Astrocyte of the cerebellum (primary cell): ENCODE measurements at regions not wholly inside any gene's neighbourhood (a gene's known extent, or its start where the extent isn't known, plus 50 kb on each side); places are given as distances from the start of the nearest gene placed in this dataset.

ENCODE experiments used
- DNase-seq: peaks from one replicate; pipeline ENCODE4 v3.0.0-alpha.2; 2011; ENCODE audit warnings: low read depth
- H3K4me3 ChIP-seq: 2 replicates; pipeline ENCODE4 v1.5.1; 2011; ENCODE audit warnings: mild to moderate bottlenecking, low read depth, low read length, moderate library complexity
- in situ Hi-C: cut with HindIII; loops from 2 replicates; pipeline ENCODE4 v1.10.0; 2017; ENCODE audit warnings: low sequenced_read_pairs
- TF ChIP-seq, protein P1 (sequence below): IDR thresholded peaks from 2 replicates; pipeline ENCODE4 v1.5.1; 2012; ENCODE audit warnings: low read length, low read depth, moderate library complexity, mild to moderate bottlenecking; ENCODE audit errors: missing control alignments

- TF ChIP-seq, protein P1, sequence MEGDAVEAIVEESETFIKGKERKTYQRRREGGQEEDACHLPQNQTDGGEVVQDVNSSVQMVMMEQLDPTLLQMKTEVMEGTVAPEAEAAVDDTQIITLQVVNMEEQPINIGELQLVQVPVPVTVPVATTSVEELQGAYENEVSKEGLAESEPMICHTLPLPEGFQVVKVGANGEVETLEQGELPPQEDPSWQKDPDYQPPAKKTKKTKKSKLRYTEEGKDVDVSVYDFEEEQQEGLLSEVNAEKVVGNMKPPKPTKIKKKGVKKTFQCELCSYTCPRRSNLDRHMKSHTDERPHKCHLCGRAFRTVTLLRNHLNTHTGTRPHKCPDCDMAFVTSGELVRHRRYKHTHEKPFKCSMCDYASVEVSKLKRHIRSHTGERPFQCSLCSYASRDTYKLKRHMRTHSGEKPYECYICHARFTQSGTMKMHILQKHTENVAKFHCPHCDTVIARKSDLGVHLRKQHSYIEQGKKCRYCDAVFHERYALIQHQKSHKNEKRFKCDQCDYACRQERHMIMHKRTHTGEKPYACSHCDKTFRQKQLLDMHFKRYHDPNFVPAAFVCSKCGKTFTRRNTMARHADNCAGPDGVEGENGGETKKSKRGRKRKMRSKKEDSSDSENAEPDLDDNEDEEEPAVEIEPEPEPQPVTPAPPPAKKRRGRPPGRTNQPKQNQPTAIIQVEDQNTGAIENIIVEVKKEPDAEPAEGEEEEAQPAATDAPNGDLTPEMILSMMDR = no peak
- H3K4me3 ChIP-seq = no peak overlapping the region
- in situ Hi-C loops = no loop called here
- DNase-seq = no peak
These were observed 146.4 kb upstream of the COX10 start for GRCh38 chr17:13922885-13923284.

- DNase-seq = no peak
- TF ChIP-seq, protein P1 = no peak
- in situ Hi-C loops = no loop called here
- H3K4me3 ChIP-seq = no peak overlapping the region
These were observed 143.7 kb upstream of the COX10 start for GRCh38 chr17:13925579-13925978.

- DNase-seq = peak; percentile 73
- no peak overlapping the region for H3K4me3 ChIP-seq
- in situ Hi-C loops = no loop called here
- TF ChIP-seq, protein P1 = no peak
These were observed 138.2 kb upstream of the COX10 start for GRCh38 chr17:13931111-13931526.

- TF ChIP-seq, protein P1 = no peak
- H3K4me3 ChIP-seq = no peak overlapping the region
- DNase-seq = peak; percentile 18
- in situ Hi-C loops = no loop called here
These were observed 137.4 kb upstream of the COX10 start for GRCh38 chr17:13931800-13932460.

DNA sequence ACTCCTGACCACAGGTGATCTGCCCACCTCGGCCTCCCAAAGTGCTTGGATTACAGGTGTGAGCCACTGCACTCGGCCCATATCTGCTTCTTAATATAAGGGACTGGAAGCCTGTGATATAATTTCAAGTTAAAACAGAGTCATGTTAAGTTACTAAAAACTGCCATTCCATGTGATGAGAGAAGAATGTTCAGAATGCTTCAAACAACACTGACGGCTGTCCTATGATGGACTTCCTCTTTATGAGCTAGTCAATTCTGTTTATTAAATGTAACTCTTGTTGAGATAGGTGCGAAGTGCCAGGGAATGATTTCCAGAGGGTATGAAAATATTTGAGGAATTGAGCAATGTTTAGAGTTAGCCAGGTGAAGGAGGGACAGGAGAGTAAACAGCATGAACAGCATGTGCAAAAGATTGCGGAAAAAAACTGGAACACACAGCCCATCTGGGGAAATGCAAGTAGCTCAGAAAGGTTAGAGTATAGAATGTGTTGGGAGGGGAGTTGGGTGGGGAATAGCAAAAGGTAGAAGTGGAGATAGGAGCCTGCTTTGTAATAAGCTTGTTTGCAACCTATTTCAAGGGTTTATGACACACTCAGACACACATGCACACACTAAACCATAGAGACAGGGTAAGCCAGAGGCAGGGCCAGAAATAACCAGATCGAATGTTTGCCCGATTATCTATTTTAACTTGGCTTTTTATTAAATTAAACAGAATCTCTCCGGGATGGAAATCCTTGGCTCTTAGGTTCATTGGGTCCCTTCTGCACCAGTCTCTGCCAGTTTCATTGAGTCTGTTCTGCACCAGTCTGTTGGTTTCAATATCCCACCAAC lies 135.6 kb upstream of the COX10 start:
- H3K4me3 ChIP-seq = no peak overlapping the region
- TF ChIP-seq, protein P1 = no peak
- in situ Hi-C loops = no loop called here
- no peak for DNase-seq

DNA sequence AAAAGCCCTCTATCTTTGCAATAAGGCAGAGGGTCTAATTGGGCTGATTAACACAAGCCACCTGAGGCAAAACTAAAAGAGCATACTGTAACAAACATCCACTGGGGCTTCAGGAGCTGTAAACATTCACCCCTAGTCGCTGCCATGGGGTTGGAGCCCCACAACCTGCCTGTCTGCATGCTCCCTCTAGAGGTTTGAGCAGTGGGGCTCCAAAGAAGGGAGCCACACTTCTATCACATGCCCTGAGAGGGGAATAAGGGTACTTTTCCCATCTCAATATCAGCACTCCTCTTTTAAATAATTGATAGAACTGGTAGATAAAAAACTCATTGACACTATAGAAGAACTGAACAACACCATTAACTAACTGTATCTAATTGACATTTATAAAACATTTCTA lies 130.1 kb upstream of the COX10 start:
- in situ Hi-C loops = no loop called here
- TF ChIP-seq, protein P1 = no peak
- H3K4me3 ChIP-seq = no peak overlapping the region
- DNase-seq = no peak
